ENCODE measurements at regions not wholly inside any gene's neighbourhood (a gene's known extent, or its start where the extent isn't known, plus 50 kb on each side); places are given as distances from the start of the nearest gene placed in this dataset.

DNA sequence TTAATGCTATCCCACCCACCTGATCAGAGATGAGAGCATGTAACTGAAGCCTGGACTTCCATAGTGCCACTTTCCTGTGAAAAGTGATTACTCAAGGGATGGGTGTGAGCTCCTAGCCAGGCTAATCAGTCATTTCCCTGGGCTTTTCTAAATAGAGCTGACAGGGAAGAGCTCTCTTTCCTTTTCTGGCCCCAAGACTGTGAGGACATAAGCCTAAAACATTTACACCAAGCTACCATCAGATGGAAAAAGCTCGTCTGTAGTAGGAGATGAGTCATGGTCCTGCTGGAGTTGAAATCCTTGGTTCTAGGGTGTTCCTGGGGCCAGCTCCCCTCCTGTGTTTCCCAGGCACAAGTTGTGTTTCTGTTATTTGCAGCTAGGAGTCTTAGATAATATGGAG lies 52.4 kb upstream of the NDP start:
- WGBS (ENCODE audit: insufficient coverage): no CpG with 5 or more reads among the region's 1 CpG
- Histone ChIP-seq H3K27me3 (ENCODE audit: control insufficient read depth, insufficient read depth, low read length) (no peaks in the 10 kb centered on the region), H3K36me3 (ENCODE audit: control insufficient read depth, insufficient read depth, low read length) (no peaks in the 10 kb centered on the region), H3K4me3 (ENCODE audit: low read length) (no peak overlapping the region), H3K9me3 (ENCODE audit: control insufficient read depth, insufficient read depth, low read length) (no peaks in the 10 kb centered on the region), H3K4me1 (ENCODE audit: control insufficient read depth, insufficient read depth, low read length) (peaks cover 6% of the 10 kb centered on the region), H3K27ac (ENCODE audit: low read length) (no peak overlapping the region)
- Mint-ChIP-seq H3K4me1 (peaks cover 12 to 18% of the 10 kb centered on the region in 2 donors), H3K27ac (peak overlapping the region in 1 of 2 donors; percentile 16), H3K9me3 (peaks cover 0 to 2% of the 10 kb centered on the region in 2 donors), H3K36me3 (no peaks in the 10 kb centered on the region), H3K4me3 (no peak overlapping the region), H3K27me3 (ENCODE audit: low read depth in 2 of 2) (peaks cover 0 to 27% of the 10 kb centered on the region in 2 donors)
- DNase-seq: no peak
- TF ChIP-seq, protein P1, sequence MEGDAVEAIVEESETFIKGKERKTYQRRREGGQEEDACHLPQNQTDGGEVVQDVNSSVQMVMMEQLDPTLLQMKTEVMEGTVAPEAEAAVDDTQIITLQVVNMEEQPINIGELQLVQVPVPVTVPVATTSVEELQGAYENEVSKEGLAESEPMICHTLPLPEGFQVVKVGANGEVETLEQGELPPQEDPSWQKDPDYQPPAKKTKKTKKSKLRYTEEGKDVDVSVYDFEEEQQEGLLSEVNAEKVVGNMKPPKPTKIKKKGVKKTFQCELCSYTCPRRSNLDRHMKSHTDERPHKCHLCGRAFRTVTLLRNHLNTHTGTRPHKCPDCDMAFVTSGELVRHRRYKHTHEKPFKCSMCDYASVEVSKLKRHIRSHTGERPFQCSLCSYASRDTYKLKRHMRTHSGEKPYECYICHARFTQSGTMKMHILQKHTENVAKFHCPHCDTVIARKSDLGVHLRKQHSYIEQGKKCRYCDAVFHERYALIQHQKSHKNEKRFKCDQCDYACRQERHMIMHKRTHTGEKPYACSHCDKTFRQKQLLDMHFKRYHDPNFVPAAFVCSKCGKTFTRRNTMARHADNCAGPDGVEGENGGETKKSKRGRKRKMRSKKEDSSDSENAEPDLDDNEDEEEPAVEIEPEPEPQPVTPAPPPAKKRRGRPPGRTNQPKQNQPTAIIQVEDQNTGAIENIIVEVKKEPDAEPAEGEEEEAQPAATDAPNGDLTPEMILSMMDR (IDR thresholded peaks at IDR 0.05): no peak
- intact Hi-C loops (cut with micrococcal nuclease): no loop called here
- no peak for ATAC-seq

Data from natural killer cell (primary cell).